ENCODE measurements at regions not wholly inside any gene's neighbourhood (a gene's known extent, or its start where the extent isn't known, plus 50 kb on each side); places are given as distances from the start of the nearest gene placed in this dataset.

DNA sequence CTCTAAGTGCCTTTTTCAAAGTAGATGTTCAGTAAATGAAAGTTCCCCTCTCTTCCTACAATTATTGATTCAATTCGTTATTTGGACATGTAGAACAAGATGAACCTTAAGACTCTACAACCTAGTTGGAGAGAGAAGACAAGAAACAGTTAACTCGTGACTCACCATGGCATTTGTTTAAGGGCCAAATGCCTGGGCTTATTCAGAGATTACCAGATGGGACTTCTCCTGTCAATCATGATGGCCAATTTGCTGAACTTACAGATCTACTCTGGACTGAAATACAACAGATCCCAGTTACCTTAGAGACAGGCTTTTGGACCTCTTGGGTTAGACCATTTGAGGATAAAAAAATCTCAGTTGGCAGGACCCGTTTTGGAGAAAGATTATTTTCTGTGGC, 93.5 kb downstream of the C1orf94 start:
- no peak for DNase-seq

- DNase-seq: no peak
These were observed 95.4 kb downstream of the C1orf94 start for GRCh38 chr1:34272152-34272551.

DNA sequence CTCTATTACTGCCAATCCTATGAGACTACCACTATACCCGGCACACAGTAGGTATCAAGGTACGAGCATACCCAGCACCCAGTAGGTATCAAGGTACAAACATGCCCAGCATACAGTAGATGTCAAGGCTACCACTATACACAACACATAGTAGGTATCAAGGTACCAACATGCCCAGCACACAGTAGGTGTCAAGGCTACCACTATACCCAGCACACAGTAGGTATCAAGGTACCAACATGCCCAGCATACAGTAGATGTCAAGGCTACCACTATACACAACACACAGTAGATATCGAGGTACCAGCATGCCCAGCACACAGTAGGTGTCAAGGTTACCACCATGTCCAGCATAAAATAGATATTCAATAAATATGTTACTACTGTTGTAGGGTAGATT, 98.4 kb downstream of the C1orf94 start:
- DNase-seq: no peak

GRCh38 chr1:34276606-34277005, 99.9 kb downstream of the C1orf94 start:
- no peak for DNase-seq

- no peak for DNase-seq
These were observed 100.4 kb downstream of the C1orf94 start for GRCh38 chr1:34277150-34277549.

GRCh38 chr1:34278211-34278610, 101.5 kb downstream of the C1orf94 start:
- no peak for DNase-seq

DNA sequence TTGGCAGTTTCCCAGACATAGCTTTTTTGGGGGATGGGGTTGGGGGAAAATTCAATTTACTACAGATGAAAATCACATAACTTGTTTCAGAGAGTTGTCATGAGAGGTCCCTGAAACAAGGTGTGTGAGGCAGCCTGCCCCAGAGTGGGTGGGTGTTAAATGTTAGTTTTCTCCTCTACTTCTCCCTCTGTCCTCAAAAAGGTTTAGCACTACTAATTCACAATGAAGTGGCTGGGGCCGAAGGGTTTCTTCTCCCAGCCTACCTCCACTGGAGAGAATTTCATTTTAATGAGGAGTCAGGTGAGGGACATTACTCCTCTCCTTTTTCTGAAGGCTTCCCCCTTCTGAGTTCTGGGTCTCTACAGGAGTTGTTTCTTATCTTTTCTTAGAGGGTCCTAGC, 103.3 kb downstream of the C1orf94 start:
- DNase-seq: no peak

DNA sequence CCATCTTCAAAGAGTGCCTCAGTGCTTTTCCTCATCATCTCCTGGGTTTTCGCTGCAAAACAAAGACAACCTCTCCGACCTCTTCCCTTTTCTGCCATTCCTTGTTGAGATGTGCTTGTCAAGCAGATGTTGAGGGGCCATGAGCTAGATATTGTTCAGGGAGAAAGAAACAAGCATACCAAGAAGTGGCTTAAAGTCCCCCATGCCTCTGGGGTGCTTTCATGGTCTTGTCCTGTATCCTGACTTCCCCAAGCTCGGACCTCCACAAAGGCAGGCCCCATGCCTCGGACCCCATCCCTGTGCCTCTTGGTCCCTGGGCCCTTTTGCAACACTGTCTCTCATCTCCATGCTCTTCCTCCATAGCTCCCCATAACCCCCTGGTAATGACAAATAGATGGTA, 103.8 kb downstream of the C1orf94 start:
- DNase-seq: no peak

GRCh38 chr1:34283142-34283541, 106.4 kb downstream of the C1orf94 start:
- no peak for DNase-seq

- no peak for DNase-seq
These were observed 109.8 kb downstream of the C1orf94 start for GRCh38 chr1:34286511-34286910.

DNA sequence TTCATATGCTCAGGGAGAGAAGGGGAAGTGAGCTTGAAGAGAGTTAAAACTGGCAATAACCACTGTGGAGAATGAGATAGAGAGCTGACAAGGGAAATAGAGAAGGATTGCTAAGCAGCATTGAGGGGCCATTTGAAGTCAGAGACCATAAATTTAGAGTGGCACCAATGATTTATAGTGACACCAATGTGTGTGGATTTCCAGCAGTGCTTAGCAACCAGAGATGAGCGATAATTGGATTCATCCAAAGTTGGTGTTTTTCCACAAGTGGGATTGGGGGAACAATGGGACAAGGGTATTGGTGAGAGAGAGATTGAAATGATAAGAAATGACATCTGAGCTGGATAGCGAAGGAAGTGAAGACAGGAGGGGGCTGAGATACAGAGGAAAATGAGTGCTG, 114.1 kb downstream of the C1orf94 start:
- no peak for DNase-seq

DNA sequence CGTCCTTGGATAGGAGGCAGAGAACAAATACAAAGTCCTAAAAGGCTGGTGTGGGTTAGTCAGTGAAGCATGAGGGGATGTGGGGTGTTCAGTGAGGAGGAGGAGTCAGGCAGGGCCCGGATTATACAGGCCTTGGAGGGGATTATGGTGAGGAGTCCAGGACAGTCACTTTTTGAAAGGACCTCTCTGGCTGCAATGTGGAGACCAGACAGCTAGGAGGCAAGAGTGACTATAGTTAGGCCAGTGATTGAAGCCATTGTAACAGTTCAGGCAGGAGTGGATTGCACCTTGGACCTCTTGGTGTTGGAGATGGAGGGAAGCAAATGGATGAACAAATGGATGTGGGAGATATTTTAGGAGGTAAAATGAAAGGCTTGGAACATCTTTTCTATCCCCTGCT, 115.8 kb downstream of the C1orf94 start:
- no peak for DNase-seq

GRCh38 chr1:34296059-34296458, 119.4 kb downstream of the C1orf94 start:
- DNase-seq: no peak

DNA sequence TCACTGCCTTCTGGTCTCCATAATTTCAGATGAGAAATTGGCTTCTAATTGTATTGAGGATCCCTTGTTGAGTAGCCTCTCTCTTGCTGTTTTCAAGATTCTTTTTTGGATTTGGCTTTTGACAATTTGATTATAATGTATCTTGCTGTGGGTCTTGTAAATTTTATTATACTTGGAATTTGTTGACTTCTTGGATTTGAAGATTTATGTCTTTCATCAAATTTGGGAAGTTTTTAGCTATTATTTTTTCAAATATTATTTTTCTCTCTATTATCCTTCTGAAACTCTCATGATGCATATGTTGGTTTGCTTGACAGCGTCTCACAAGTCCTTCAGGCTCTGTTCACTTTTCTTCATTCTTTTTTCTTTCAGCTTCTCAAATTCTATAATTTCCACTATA, 126.1 kb downstream of the C1orf94 start:
- DNase-seq: no peak

GRCh38 chr1:34303218-34303617, 126.5 kb downstream of the C1orf94 start:
- DNase-seq: no peak

DNA sequence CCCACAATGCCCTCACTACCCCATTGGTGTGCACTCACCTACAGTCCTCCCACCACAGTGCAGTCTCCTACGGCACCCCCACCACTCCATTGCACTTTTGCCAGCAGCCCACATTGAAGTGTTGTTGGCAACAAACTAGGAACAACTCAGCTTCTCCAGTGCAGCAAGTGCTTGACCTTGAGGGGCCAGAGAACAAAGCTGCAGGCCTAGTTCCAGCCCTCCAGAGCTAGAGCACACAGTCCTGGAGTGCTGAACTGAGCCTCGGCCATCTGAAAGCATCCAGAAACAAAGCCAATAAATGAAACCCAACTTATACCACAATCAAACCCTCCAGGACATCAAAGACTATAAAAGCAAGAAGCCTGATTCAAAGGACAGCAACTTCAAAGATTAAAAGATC, 129.9 kb downstream of the C1orf94 start:
- DNase-seq: no peak

- DNase-seq: no peak
These were observed 135.7 kb downstream of the C1orf94 start for GRCh38 chr1:34312359-34312758.

- no peak for DNase-seq
These were observed 139.3 kb downstream of the C1orf94 start for GRCh38 chr1:34315974-34316373.

GRCh38 chr1:34316773-34317172, 140.1 kb downstream of the C1orf94 start:
- no peak for DNase-seq

- DNase-seq: no peak
These were observed 142.5 kb downstream of the C1orf94 start for GRCh38 chr1:34319218-34319617.

- DNase-seq: no peak
These were observed 143.5 kb downstream of the C1orf94 start for GRCh38 chr1:34320053-34320669.

- no peak for DNase-seq
These were observed 146.3 kb downstream of the C1orf94 start for GRCh38 chr1:34322969-34323368.

GRCh38 chr1:34324879-34325440, 148.3 kb downstream of the C1orf94 start:
- DNase-seq: no peak

DNA sequence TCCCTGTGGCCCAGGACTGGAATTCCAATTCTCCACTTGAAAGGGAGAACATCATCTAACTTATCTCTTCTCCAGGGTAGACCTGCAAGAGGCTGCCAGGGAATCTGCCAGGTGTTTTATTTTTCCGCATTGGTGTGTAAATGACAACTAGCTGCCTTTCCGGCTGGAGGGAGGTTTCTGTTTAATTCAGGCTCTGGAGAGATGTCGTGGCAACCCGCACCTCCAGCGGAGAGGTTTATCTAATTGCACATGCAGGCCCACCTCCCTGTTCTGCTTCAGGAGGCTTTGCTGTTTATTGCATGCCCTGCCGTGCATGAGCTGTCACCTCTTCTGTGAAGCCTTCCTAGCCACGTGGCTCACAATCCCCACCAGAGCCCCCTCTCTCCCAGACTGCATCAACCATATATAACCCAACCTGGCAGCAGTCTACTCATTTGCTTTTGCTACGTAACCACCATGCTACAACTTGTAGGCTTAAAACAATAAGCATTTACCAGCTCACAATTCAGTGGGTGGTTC, 151.6 kb downstream of the C1orf94 start:
- no peak for DNase-seq

- no peak for DNase-seq
These were observed 153.4 kb downstream of the C1orf94 start for GRCh38 chr1:34330061-34330460.

Data from NCI-H774 (cell line).